K562 (cell line): ENCODE measurements at regions not wholly inside any gene's neighbourhood (a gene's known extent, or its start where the extent isn't known, plus 50 kb on each side); places are given as distances from the start of the nearest gene placed in this dataset.

Source experiments
- BRD9 ChIP-seq: fragments of 450-650 bp; IDR thresholded peaks from 2 replicates; pipeline ENCODE4 v1.6.1; 2018; ENCODE audit warnings: low read depth; ENCODE audit not compliant: partially characterized antibody
- BRF2 ChIP-seq: IDR thresholded peaks from 3 replicates; pipeline ENCODE4 v1.6.1; 2011; ENCODE audit warnings: borderline replicate concordance, mild to moderate bottlenecking; ENCODE audit not compliant: insufficient read length, insufficient read depth
- DMBX1 ChIP-seq: fragments of 250-450 bp; sonication (Bioruptor Pico); IDR thresholded peaks from 2 replicates; pipeline ENCODE4 v1.8.0; 2022; ENCODE audit warnings: inconsistent platforms, mild to moderate bottlenecking, moderate library complexity, borderline replicate concordance
- ETS2 ChIP-seq: IDR thresholded peaks from 2 replicates; pipeline ENCODE4 v1.6.1; 2016; ENCODE audit warnings: borderline replicate concordance, missing genetic modification characterization, mild to moderate bottlenecking, moderate library complexity, missing compliant biosample characterization; ENCODE audit not compliant: poor library complexity, severe bottlenecking
- FOXA1 ChIP-seq: fragments of 450-650 bp; IDR thresholded peaks from 2 replicates; pipeline ENCODE4 v1.6.1; 2016; ENCODE audit warnings: mild to moderate bottlenecking, borderline replicate concordance
- FOXM1 ChIP-seq, 2 experiments: fragments of 450-650 bp in 1 of 2; sonication (generic) in 1 of 2; formaldehyde crosslinking in 1 of 2; IDR thresholded peaks; 2 replicates each; pipeline versions ENCODE4 v1.6.1 to v1.9.0; 2017 to 2022; ENCODE audit warnings: low read depth in 2 of 2, mild to moderate bottlenecking in 2 of 2, missing genetic modification reagents in 1 of 2, moderate library complexity in 1 of 2
- GATA2 ChIP-seq: sonication (generic); formaldehyde crosslinking; IDR thresholded peaks from 2 replicates; pipeline ENCODE4 v1.4.0; 2020; ENCODE audit warnings: mild to moderate bottlenecking, missing genetic modification reagents
- JUND ChIP-seq, 2 experiments: IDR thresholded peaks; 2 replicates in 1 of 2; 3 replicates in 1 of 2; pipeline ENCODE4 v1.6.1; 2011; ENCODE audit warnings: borderline replicate concordance in 2 of 2, low read depth in 2 of 2, low read length in 2 of 2, improper control_type of control experiment in 1 of 2, missing biosample characterization in 1 of 2, missing genetic modification characterization in 1 of 2, missing genetic modification reagents in 1 of 2
- KDM1A ChIP-seq, 2 experiments: fragments of 450-650 bp; IDR thresholded peaks; 2 replicates each; pipeline ENCODE4 v1.6.1; 2016; ENCODE audit warnings: mild to moderate bottlenecking in 2 of 2
- KDM4B ChIP-seq, 2 experiments: fragments of 450-650 bp in 1 of 2; sonication (generic) in 1 of 2; IDR thresholded peaks; 2 replicates each; pipeline ENCODE4 v1.6.1; 2016 to 2017; ENCODE audit warnings: borderline replicate concordance in 2 of 2, antibody characterized with exemption in 1 of 2, low read depth in 1 of 2, mild to moderate bottlenecking in 1 of 2
- KLF16 ChIP-seq: IDR thresholded peaks from 2 replicates; pipeline ENCODE4 v1.6.1; 2016; ENCODE audit warnings: antibody characterized with exemption
- MTA1 ChIP-seq: fragments of 450-650 bp; IDR thresholded peaks from 2 replicates; pipeline ENCODE4 v1.6.1; 2017; ENCODE audit warnings: borderline replicate concordance
- MYC ChIP-seq, 2 experiments: fragments of 250-450 bp in 1 of 2; sonication (Bioruptor Pico) in 1 of 2; IDR thresholded peaks; 2 replicates each; pipeline versions ENCODE4 v1.5.1 to v1.6.1; 2012 to 2021; ENCODE audit warnings: low read depth in 2 of 2, borderline replicate concordance in 1 of 2, improper control_type of control experiment in 1 of 2, low read length in 1 of 2, mild to moderate bottlenecking in 1 of 2, moderate library complexity in 1 of 2
- POLR2H ChIP-seq: IDR thresholded peaks from 2 replicates; pipeline ENCODE4 v1.6.1; 2016; ENCODE audit warnings: missing genetic modification characterization, low read depth, mild to moderate bottlenecking, control low read depth, missing compliant biosample characterization, moderate library complexity
- POU5F1 ChIP-seq: fragments of 150-350 bp; IDR thresholded peaks from 2 replicates; pipeline ENCODE4 v1.6.1; 2014; ENCODE audit warnings: borderline replicate concordance, low read length, low read depth, mild to moderate bottlenecking; ENCODE audit not compliant: partially characterized antibody
- RCOR1 ChIP-seq, 2 experiments: IDR thresholded peaks; 2 replicates each; pipeline ENCODE4 v1.6.1; 2012; ENCODE audit warnings: low read depth in 2 of 2, low read length in 2 of 2, borderline replicate concordance in 1 of 2, improper control_type of control experiment in 1 of 2
- SMARCC2 ChIP-seq: fragments of 450-650 bp; IDR thresholded peaks from 2 replicates; pipeline ENCODE4 v1.6.1; 2017; ENCODE audit warnings: antibody characterized with exemption, moderate library complexity, mild to moderate bottlenecking, low read depth
- STAT5B ChIP-seq: fragments of 250-450 bp; sonication (Bioruptor Pico); IDR thresholded peaks from 2 replicates; pipeline ENCODE4 v1.8.0; 2021; ENCODE audit warnings: mild to moderate bottlenecking, inconsistent platforms
- TBL1XR1 ChIP-seq, 2 experiments: IDR thresholded peaks; 2 replicates each; pipeline ENCODE4 v1.6.1; 2012; ENCODE audit warnings: improper control_type of control experiment in 2 of 2, low read length in 2 of 2, mild to moderate bottlenecking in 1 of 2
- TEAD4 ChIP-seq, 2 experiments: sonication (generic) in 1 of 2; formaldehyde crosslinking in 1 of 2; IDR thresholded peaks; 2 replicates each; pipeline versions ENCODE4 v1.6.1 to v1.8.0; 2012 to 2022; ENCODE audit warnings: borderline replicate concordance in 1 of 2, inconsistent platforms in 1 of 2, low read length in 1 of 2, mild to moderate bottlenecking in 1 of 2, missing genetic modification reagents in 1 of 2
- ZBTB5 ChIP-seq: fragments of 450-650 bp; IDR thresholded peaks from 2 replicates; pipeline ENCODE4 v1.6.1; 2017; ENCODE audit warnings: antibody characterized with exemption
- ZBTB7A ChIP-seq: IDR thresholded peaks from 2 replicates; pipeline ENCODE4 v1.6.1; 2011; ENCODE audit warnings: low read depth, mild to moderate bottlenecking, low read length, moderate library complexity, borderline replicate concordance; ENCODE audit not compliant: control insufficient read depth
- ZKSCAN8 ChIP-seq: fragments of 200-800 bp; sonication (Bioruptor generic); IDR thresholded peaks from 2 replicates; pipeline ENCODE4 v1.6.1; 2016; ENCODE audit warnings: missing genetic modification characterization, missing compliant biosample characterization
- ZNF217 ChIP-seq: sonication (generic); formaldehyde crosslinking; IDR thresholded peaks from 2 replicates; pipeline ENCODE4 v1.8.0; 2022; ENCODE audit warnings: mild to moderate bottlenecking, missing genetic modification reagents

- TF ChIP-seq ZBTB7A (no peak), RCOR1 (IDR thresholded peaks at IDR 0.05; ENCODE audit: borderline replicate concordance in 1 of 2, low read depth in 2 of 2, low read length in 2 of 2) (peak in 1 of 2 experiments; percentile 53; a peak in 1 of 4 replicates), JUND (IDR thresholded peaks at IDR 0.05; ENCODE audit: borderline replicate concordance, low read depth, low read length) (peak; percentile 45; the same call in 1 of the 2 replicates), JUND (tag; IDR thresholded peaks at IDR 0.05; ENCODE audit: borderline replicate concordance, low read depth, low read length) (peak; percentile 33; the same call in 1 of the 3 replicates), ZBTB5 (0 out of 2 replicates have a peak, but pooled peaks have one; percentile 22), GATA2 (peak; percentile 80), POLR2H (tag) (peak; percentile 36; the same call in 1 of the 2 replicates), SMARCC2 (peak; percentile 73; the same call in 1 of the 2 replicates), FOXM1 (IDR thresholded peaks at IDR 0.05; ENCODE audit: low read depth) (peak; percentile 92), FOXM1 (CRISPR knock-in tag; IDR thresholded peaks at IDR 0.05; ENCODE audit: low read depth) (no peak), ZKSCAN8 (CRISPR knock-in tag) (no peak), FOXA1 (no peak), TEAD4 (IDR thresholded peaks at IDR 0.05; ENCODE audit: low read length) (peak; percentile 94), TEAD4 (CRISPR knock-in tag; IDR thresholded peaks at IDR 0.05; ENCODE audit: borderline replicate concordance) (no peak), BRF2 (no peak), KDM4B (IDR thresholded peaks at IDR 0.05; ENCODE audit: borderline replicate concordance in 2 of 2, low read depth in 1 of 2) (no peak), ZNF217 (CRISPR knock-in tag) (no peak), STAT5B (CRISPR knock-in tag) (no peak), ETS2 (no peak), KDM1A (IDR thresholded peaks at IDR 0.05) (peak; percentile 60), POU5F1 (no peak), DMBX1 (CRISPR knock-in tag) (peak; percentile 41; the same call in 1 of the 2 replicates), BRD9 (peak; percentile 65), MTA1 (no peak), TBL1XR1 (IDR thresholded peaks at IDR 0.05; ENCODE audit: low read length in 2 of 2) (peak in 1 of 2 experiments; percentile 90; a peak in 2 of 4 replicates), MYC (IDR thresholded peaks at IDR 0.05; ENCODE audit: low read depth, low read length) (no peak), MYC (CRISPR knock-in tag; IDR thresholded peaks at IDR 0.05; ENCODE audit: borderline replicate concordance, low read depth) (no peak), KLF16 (peak; percentile 83)
Measured at GRCh38 chr3:153080778-153081240, 81.2 kb upstream of the RAP2B start (continued).
